ENCODE measurements at regions not wholly inside any gene's neighbourhood (a gene's known extent, or its start where the extent isn't known, plus 50 kb on each side); places are given as distances from the start of the nearest gene placed in this dataset.

- Histone ChIP-seq H3K9me3 (no peaks in the 10 kb centered on the region; the same call in 2 of the 3 replicates), H3K4me1 (no peaks in the 10 kb centered on the region), H3K27ac (no peak overlapping the region), H3K4me2 (no peak overlapping the region), H3K4me3 (no peak overlapping the region)
- DNase-seq (ENCODE audit: low read depth in 1 of 2, low spot score in 1 of 2) (no peak), ATAC-seq (no peak), FAIRE-seq (no peak)
- no peak for TF ChIP-seq HEYL (CRISPR knock-in tag; IDR thresholded peaks at IDR 0.05)
- TF ChIP-seq JUNB (IDR thresholded peaks at IDR 0.05), result no peak
- no peak for TF ChIP-seq ZNF302 (CRISPR knock-in tag; IDR thresholded peaks at IDR 0.05)
- no peak for TF ChIP-seq HOXB5 (CRISPR knock-in tag; IDR thresholded peaks at IDR 0.05)
- no peak for TF ChIP-seq FOSB (CRISPR knock-in tag; IDR thresholded peaks at IDR 0.05)
- no peak for TF ChIP-seq TP53 (CRISPR knock-in tag; IDR thresholded peaks at IDR 0.05)
- no peak for TF ChIP-seq TFCP2L1 (CRISPR knock-in tag; IDR thresholded peaks at IDR 0.05)
- TF ChIP-seq GATA3 (IDR thresholded peaks at IDR 0.05; ENCODE audit: borderline replicate concordance), result no peak
- TF ChIP-seq CEBPB (IDR thresholded peaks at IDR 0.05), result no peak
- TF ChIP-seq NFE2L2 (conservative IDR thresholded peaks at IDR 0.05; ENCODE audit: low read length), result no peak
- TF ChIP-seq PHF8 (IDR thresholded peaks at IDR 0.05; ENCODE audit: borderline replicate concordance, low read depth), result no peak
- TF ChIP-seq EHMT2 (IDR thresholded peaks at IDR 0.05; ENCODE audit: low read depth), result no peak
- no peak for TF ChIP-seq RNF2 (IDR thresholded peaks at IDR 0.05; ENCODE audit: borderline replicate concordance, low read depth)
- CTCF ChIA-PET, result no interaction called here
- WGBS (ENCODE audit: missing lambda C conversion rate), result 6% methylated on average over 3 of the region's 3 CpGs
- POLR2A ChIA-PET, result no interaction called here
These were observed 606.5 kb upstream of the ADAMTS16 start for GRCh38 chr5:4533457-4534105.

- no peak overlapping the region for H3K4me3 ChIP-seq
- POLR2A ChIA-PET, result no interaction called here
- TF ChIP-seq ELK1 (IDR thresholded peaks at IDR 0.05; ENCODE audit: low read depth, low read length), result no peak
- no peak for TF ChIP-seq HES2 (IDR thresholded peaks at IDR 0.05)
- no peak for TF ChIP-seq FOSL2 (IDR thresholded peaks at IDR 0.05)
- no peak for TF ChIP-seq FOSL2 (CRISPR knock-in tag; IDR thresholded peaks at IDR 0.05)
- no peak for TF ChIP-seq KDM1A (IDR thresholded peaks at IDR 0.05; ENCODE audit: low read depth)
- no peak for TF ChIP-seq MYC (IDR thresholded peaks at IDR 0.05; ENCODE audit: borderline replicate concordance, low read length)
- TF ChIP-seq EHF (CRISPR knock-in tag; IDR thresholded peaks at IDR 0.05), result no peak
- H3K27ac ChIP-seq, result no peak overlapping the region
- DNase-seq (ENCODE audit: low read depth in 1 of 2, low spot score in 1 of 2) (no peak), ATAC-seq (no peak), FAIRE-seq (no peak)
- no peaks in the 10 kb centered on the region; the same call in 2 of the 3 replicates for H3K9me3 ChIP-seq
- H3K4me1 ChIP-seq, result no peaks in the 10 kb centered on the region
- H3K4me2 ChIP-seq, result no peak overlapping the region
- CTCF ChIA-PET, result no interaction called here
- WGBS (ENCODE audit: missing lambda C conversion rate), result 32% methylated on average over 10 of the region's 10 CpGs
These were observed 602.6 kb upstream of the ADAMTS16 start for GRCh38 chr5:4537489-4537888.

- ATAC-seq, result no peak
These were observed 599.6 kb upstream of the ADAMTS16 start for GRCh38 chr5:4540375-4541173.

More at GRCh38 chr5:4540375-4541173, 599.6 kb upstream of the ADAMTS16 start:
- FAIRE-seq (no peak), DNase-seq (ENCODE audit: low read depth in 1 of 2, low spot score in 1 of 2) (no peak)
- ChIA-PET CTCF (no interaction called here), POLR2A (no interaction called here)
- no peak overlapping the region for H3K27ac ChIP-seq
- no peak overlapping the region for H3K4me3 ChIP-seq
- no peaks in the 10 kb centered on the region for H3K4me1 ChIP-seq
- 4% methylated on average over 5 of the region's 5 CpGs for WGBS (ENCODE audit: missing lambda C conversion rate)
- no peaks in the 10 kb centered on the region; the same call in 2 of the 3 replicates for H3K9me3 ChIP-seq
- H3K4me2 ChIP-seq, result no peak overlapping the region
- TF ChIP-seq ESRRA (IDR thresholded peaks at IDR 0.05; ENCODE audit: borderline replicate concordance, low read length) (no peak), MAFK (IDR thresholded peaks at IDR 0.05; ENCODE audit: partially characterized antibody) (no peak), HOXB5 (CRISPR knock-in tag; IDR thresholded peaks at IDR 0.05) (no peak), FOSL2 (IDR thresholded peaks at IDR 0.05) (no peak), FOSL2 (CRISPR knock-in tag; IDR thresholded peaks at IDR 0.05) (no peak), CBX2 (IDR thresholded peaks at IDR 0.05; ENCODE audit: borderline replicate concordance, low read depth) (no peak), HOXB13 (CRISPR knock-in tag; IDR thresholded peaks at IDR 0.05; ENCODE audit: low read depth) (no peak), PHF8 (IDR thresholded peaks at IDR 0.05; ENCODE audit: borderline replicate concordance, low read depth) (no peak), RAD21 (conservative IDR thresholded peaks at IDR 0.05 in 1 of 2, IDR thresholded peaks at IDR 0.05 in 1 of 2) (no peak), EHF (CRISPR knock-in tag; IDR thresholded peaks at IDR 0.05) (no peak)
